MM.1S (cell line): ENCODE measurements at regions not wholly inside any gene's neighbourhood (a gene's known extent, or its start where the extent isn't known, plus 50 kb on each side); places are given as distances from the start of the nearest gene placed in this dataset.

Source experiments
- DNase-seq: peaks from one replicate; pipeline ENCODE4 v3.0.0-alpha.2; 2015
- H2AFZ ChIP-seq: fragments of 300-600 bp; sonication (generic); 2 replicates; pipeline ENCODE4 v1.6.0; 2016; ENCODE audit warnings: antibody characterized with exemption, low read length
- H3F3A ChIP-seq: fragments of 300-600 bp; sonication (generic); 2 replicates; pipeline ENCODE4 v1.6.1; 2016; ENCODE audit warnings: mild to moderate bottlenecking, antibody characterized with exemption, low read length, moderate library complexity, mixed read lengths; ENCODE audit not compliant: insufficient read depth
- H3K27ac ChIP-seq: fragments of 300-600 bp; sonication (generic); 2 replicates; pipeline ENCODE4 v1.5.1; 2016; ENCODE audit warnings: mild to moderate bottlenecking, low read length
- H3K27me3 ChIP-seq: fragments of 300-600 bp; sonication (generic); replicated peaks from 2 replicates; pipeline ENCODE4 v1.6.0; 2016; ENCODE audit warnings: low read length; ENCODE audit not compliant: insufficient read depth
- H3K36me3 ChIP-seq: fragments of 300-600 bp; sonication (generic); replicated peaks from 2 replicates; pipeline ENCODE4 v1.6.1; 2016; ENCODE audit warnings: mild to moderate bottlenecking, low read length, mixed read lengths; ENCODE audit not compliant: insufficient read depth
- H3K4me1 ChIP-seq: fragments of 300-600 bp; sonication (generic); 2 replicates; pipeline ENCODE4 v1.6.1; 2016; ENCODE audit warnings: low read length, mixed read lengths
- H3K4me2 ChIP-seq: fragments of 300-600 bp; sonication (generic); 2 replicates; pipeline ENCODE4 v1.6.0; 2016; ENCODE audit warnings: low read depth, low read length
- H3K4me3 ChIP-seq: fragments of 300-600 bp; sonication (generic); 2 replicates; pipeline ENCODE4 v1.5.1; 2016; ENCODE audit warnings: low read length, mixed read lengths
- H3K79me2 ChIP-seq: fragments of 300-600 bp; sonication (generic); 2 replicates; pipeline ENCODE4 v1.6.1; 2016; ENCODE audit warnings: mixed run types, low read length, mixed read lengths
- H3K9ac ChIP-seq: fragments of 300-600 bp; sonication (generic); 2 replicates; pipeline ENCODE4 v1.6.1; 2016; ENCODE audit warnings: low read length, mixed read lengths
- H3K9me2 ChIP-seq: fragments of 300-600 bp; sonication (generic); replicated peaks from 2 replicates; pipeline ENCODE4 v1.6.1; 2016; ENCODE audit warnings: mild to moderate bottlenecking, low read length, mixed read lengths; ENCODE audit not compliant: insufficient read depth
- H3K9me3 ChIP-seq: fragments of 300-600 bp; sonication (generic); replicated peaks from 2 replicates; pipeline ENCODE4 v1.6.1; 2016; ENCODE audit warnings: mild to moderate bottlenecking, low read length, mixed read lengths; ENCODE audit not compliant: insufficient read depth
- H4K20me1 ChIP-seq: fragments of 300-600 bp; sonication (generic); 2 replicates; pipeline ENCODE4 v1.6.1; 2016; ENCODE audit warnings: mild to moderate bottlenecking, low read length, moderate library complexity, mixed read lengths; ENCODE audit not compliant: insufficient read depth
- CTCF ChIP-seq: fragments of 300-600 bp; sonication (generic); IDR thresholded peaks from 2 replicates; pipeline ENCODE4 v1.5.1; 2016; ENCODE audit warnings: antibody characterized with exemption, low read length, mixed read lengths
- EZH2 ChIP-seq: fragments of 300-600 bp; sonication (generic); optimal IDR thresholded peaks from 2 replicates; pipeline ENCODE3; 2017; ENCODE audit warnings: low read depth, mild to moderate bottlenecking, antibody characterized with exemption, low read length, mixed read lengths
- EZH2phosphoT487 ChIP-seq: fragments of 300-600 bp; sonication (generic); IDR thresholded peaks from 2 replicates; pipeline ENCODE4 v1.6.1; 2018; ENCODE audit warnings: antibody characterized with exemption, low read length

DNA sequence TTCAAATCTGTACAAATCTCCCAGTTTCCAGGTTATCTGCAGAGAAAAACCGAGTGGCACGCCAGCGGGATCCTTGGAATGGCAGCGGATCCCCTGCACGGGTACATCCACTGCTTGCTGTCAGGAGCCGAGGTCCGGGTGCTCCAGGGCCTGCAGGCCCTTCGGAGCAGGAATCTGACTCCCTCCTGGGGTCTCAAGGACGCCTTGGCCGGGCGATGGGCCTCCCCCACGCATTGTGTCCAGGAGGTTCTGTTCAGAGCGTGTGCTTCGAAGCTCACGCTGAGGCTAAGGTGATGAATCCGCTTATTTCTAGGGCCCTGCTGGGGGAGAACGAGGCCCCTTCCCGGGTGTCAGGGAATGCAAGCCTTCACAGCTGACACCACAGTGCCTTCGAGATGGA, 148.9 kb downstream of the SOX1 start:
- no peaks in the 10 kb centered on the region for H3K79me2 ChIP-seq
- H3K27ac ChIP-seq = no peak overlapping the region
- H3K9me3 ChIP-seq = no peaks in the 10 kb centered on the region
- no peaks in the 10 kb centered on the region for H3K36me3 ChIP-seq
- H2AFZ ChIP-seq = no peak overlapping the region
- TF ChIP-seq EZH2phosphoT487 = no peak
- TF ChIP-seq CTCF = no peak
- no peak for TF ChIP-seq EZH2
- no peaks in the 10 kb centered on the region for H4K20me1 ChIP-seq
- DNase-seq = no peak
- no peaks in the 10 kb centered on the region; the same call in 1 of the 2 replicates for H3K27me3 ChIP-seq
- H3K9me2 ChIP-seq = no peaks in the 10 kb centered on the region
- no peak overlapping the region for H3K4me2 ChIP-seq
- no peak overlapping the region for H3K9ac ChIP-seq
- no peaks in the 10 kb centered on the region for H3F3A ChIP-seq
- no peaks in the 10 kb centered on the region for H3K4me1 ChIP-seq
- H3K4me3 ChIP-seq = no peak overlapping the region

DNA sequence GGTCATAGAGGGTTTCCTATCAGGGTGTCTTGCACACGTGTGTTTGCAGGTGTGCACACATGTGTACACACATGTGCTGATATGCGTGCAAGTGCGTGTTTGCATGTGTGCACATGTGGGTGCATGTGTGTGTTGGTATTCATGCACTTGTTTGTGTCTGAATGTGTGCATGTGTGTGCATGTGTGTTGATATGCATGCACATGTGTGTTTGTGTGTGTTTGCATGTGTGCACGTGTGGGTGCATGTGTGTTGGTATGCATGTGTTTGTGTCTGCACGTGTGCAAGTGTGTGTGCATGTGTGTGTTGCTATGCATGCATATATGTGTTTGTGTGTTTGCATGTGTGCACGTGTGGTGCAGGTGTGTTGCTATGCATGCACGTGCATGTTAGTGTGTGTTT, 150.5 kb downstream of the SOX1 start:
- H3K27me3 ChIP-seq = no peaks in the 10 kb centered on the region; the same call in 1 of the 2 replicates

DNA sequence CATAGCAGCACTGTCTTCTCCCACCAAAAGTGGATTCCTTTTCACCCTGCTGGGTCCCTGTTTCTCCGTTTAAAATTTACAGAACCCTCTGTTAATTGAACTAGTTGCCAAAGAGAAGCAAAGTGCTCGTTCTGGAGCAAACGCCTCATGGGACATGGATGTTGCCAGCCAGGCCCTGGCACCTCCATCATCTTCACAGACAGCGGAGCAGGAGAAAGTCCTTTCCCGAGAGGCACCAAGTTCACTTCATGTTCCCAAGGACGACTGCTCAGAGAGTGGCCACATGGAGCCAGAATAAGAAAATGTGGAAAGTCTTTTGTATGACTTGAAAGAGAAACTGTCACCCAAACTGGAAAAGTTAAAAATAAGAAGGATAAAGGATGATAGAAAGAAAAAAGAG, 151.5 kb downstream of the SOX1 start:
- no peak for TF ChIP-seq EZH2phosphoT487
- H3K27me3 ChIP-seq = no peaks in the 10 kb centered on the region; the same call in 1 of the 2 replicates

More for the DNA sequence above, 150.5 kb downstream of the SOX1 start:
- Histone ChIP-seq H3K36me3 (no peaks in the 10 kb centered on the region), H3K9ac (no peak overlapping the region), H3K27ac (no peak overlapping the region), H2AFZ (no peak overlapping the region), H3K4me2 (no peak overlapping the region), H3K4me3 (no peak overlapping the region), H3F3A (no peaks in the 10 kb centered on the region), H3K79me2 (no peaks in the 10 kb centered on the region), H3K9me3 (no peaks in the 10 kb centered on the region), H4K20me1 (no peaks in the 10 kb centered on the region), H3K4me1 (no peaks in the 10 kb centered on the region), H3K9me2 (no peaks in the 10 kb centered on the region)
- TF ChIP-seq CTCF (no peak), EZH2phosphoT487 (no peak), EZH2 (no peak)
- DNase-seq = no peak

GRCh38 chr13:112219740-112220139, 152.8 kb downstream of the SOX1 start:
- no peaks in the 10 kb centered on the region for H3K4me1 ChIP-seq
- H3K27me3 ChIP-seq = no peaks in the 10 kb centered on the region; the same call in 1 of the 2 replicates
- H3K36me3 ChIP-seq = no peaks in the 10 kb centered on the region
- no peaks in the 10 kb centered on the region for H3K9me3 ChIP-seq
- no peaks in the 10 kb centered on the region for H3K79me2 ChIP-seq
- H3K9ac ChIP-seq = no peak overlapping the region
- no peaks in the 10 kb centered on the region for H3K9me2 ChIP-seq
- no peak overlapping the region for H3K4me2 ChIP-seq
- no peak overlapping the region for H3K27ac ChIP-seq
- H2AFZ ChIP-seq = no peak overlapping the region
- TF ChIP-seq EZH2phosphoT487 = no peak
- no peak for TF ChIP-seq CTCF
- TF ChIP-seq EZH2 = no peak
- no peak for DNase-seq
- no peak overlapping the region for H3K4me3 ChIP-seq
- no peaks in the 10 kb centered on the region for H4K20me1 ChIP-seq
- no peaks in the 10 kb centered on the region for H3F3A ChIP-seq

More for the DNA sequence above, 151.5 kb downstream of the SOX1 start:
- Histone ChIP-seq H3F3A (no peaks in the 10 kb centered on the region), H3K36me3 (no peaks in the 10 kb centered on the region), H2AFZ (no peak overlapping the region), H3K27ac (no peak overlapping the region), H3K4me2 (no peak overlapping the region), H3K4me3 (no peak overlapping the region), H3K9ac (no peak overlapping the region), H3K79me2 (no peaks in the 10 kb centered on the region), H3K9me3 (no peaks in the 10 kb centered on the region), H3K4me1 (no peaks in the 10 kb centered on the region), H3K9me2 (no peaks in the 10 kb centered on the region), H4K20me1 (no peaks in the 10 kb centered on the region)
- no peak for DNase-seq
